Mammary epithelial cell (primary cell): ENCODE measurements at regions not wholly inside any gene's neighbourhood (a gene's known extent, or its start where the extent isn't known, plus 50 kb on each side); places are given as distances from the start of the nearest gene placed in this dataset.

Source experiments
- EZH2 ChIP-seq: IDR thresholded peaks from 2 replicates; pipeline ENCODE4 v1.6.1; 2012; ENCODE audit warnings: low read length, inconsistent platforms, borderline replicate concordance
- TF ChIP-seq, protein P1 (sequence below), 2 donors: IDR thresholded peaks in 1 of 2; conservative IDR thresholded peaks in 1 of 2; 2 replicates each; pipeline ENCODE4 v1.5.1; 2011 to 2012; ENCODE audit warnings: inconsistent platforms in 2 of 2, low read length in 2 of 2, mild to moderate bottlenecking in 2 of 2, control low read depth in 1 of 2, low read depth in 1 of 2; ENCODE audit not compliant: insufficient read depth in 1 of 2; ENCODE audit errors: extremely low read depth in 1 of 2

- TF ChIP-seq, protein P1, sequence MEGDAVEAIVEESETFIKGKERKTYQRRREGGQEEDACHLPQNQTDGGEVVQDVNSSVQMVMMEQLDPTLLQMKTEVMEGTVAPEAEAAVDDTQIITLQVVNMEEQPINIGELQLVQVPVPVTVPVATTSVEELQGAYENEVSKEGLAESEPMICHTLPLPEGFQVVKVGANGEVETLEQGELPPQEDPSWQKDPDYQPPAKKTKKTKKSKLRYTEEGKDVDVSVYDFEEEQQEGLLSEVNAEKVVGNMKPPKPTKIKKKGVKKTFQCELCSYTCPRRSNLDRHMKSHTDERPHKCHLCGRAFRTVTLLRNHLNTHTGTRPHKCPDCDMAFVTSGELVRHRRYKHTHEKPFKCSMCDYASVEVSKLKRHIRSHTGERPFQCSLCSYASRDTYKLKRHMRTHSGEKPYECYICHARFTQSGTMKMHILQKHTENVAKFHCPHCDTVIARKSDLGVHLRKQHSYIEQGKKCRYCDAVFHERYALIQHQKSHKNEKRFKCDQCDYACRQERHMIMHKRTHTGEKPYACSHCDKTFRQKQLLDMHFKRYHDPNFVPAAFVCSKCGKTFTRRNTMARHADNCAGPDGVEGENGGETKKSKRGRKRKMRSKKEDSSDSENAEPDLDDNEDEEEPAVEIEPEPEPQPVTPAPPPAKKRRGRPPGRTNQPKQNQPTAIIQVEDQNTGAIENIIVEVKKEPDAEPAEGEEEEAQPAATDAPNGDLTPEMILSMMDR (conservative IDR thresholded peaks at IDR 0.05 in 1 of 2, IDR thresholded peaks at IDR 0.05 in 1 of 2; ENCODE audit: extremely low read depth in 1 of 2, insufficient read depth in 1 of 2, low read depth in 1 of 2, low read length in 2 of 2), result no peak
- TF ChIP-seq EZH2, result no peak
Observed at GRCh38 chr6:68039641-68040311, 595.3 kb upstream of the ADGRB3 start.
